GM15510 (cell line): ENCODE measurements at regions not wholly inside any gene's neighbourhood (a gene's known extent, or its start where the extent isn't known, plus 50 kb on each side); places are given as distances from the start of the nearest gene placed in this dataset.

Source experiments
- POLR2A ChIP-seq: IDR thresholded peaks from 3 replicates; pipeline ENCODE4 v1.6.1; 2011; ENCODE audit warnings: borderline replicate concordance; ENCODE audit not compliant: insufficient read length; ENCODE audit errors: extremely low read depth

- TF ChIP-seq POLR2A: no peak
These were observed 562.9 kb upstream of the KCNMB2 start for GRCh38 chr3:177973241-177973840.

- TF ChIP-seq POLR2A: no peak
These were observed 560.0 kb upstream of the KCNMB2 start for GRCh38 chr3:177976241-177976640.

- no peak for TF ChIP-seq POLR2A
These were observed 559.4 kb upstream of the KCNMB2 start for GRCh38 chr3:177976866-177977265.

GRCh38 chr3:177977381-177978158, 558.7 kb upstream of the KCNMB2 start:
- TF ChIP-seq POLR2A: no peak

GRCh38 chr3:177978946-177979345, 557.3 kb upstream of the KCNMB2 start:
- TF ChIP-seq POLR2A: no peak

GRCh38 chr3:177979703-177980102, 556.5 kb upstream of the KCNMB2 start:
- TF ChIP-seq POLR2A: no peak

- no peak for TF ChIP-seq POLR2A
These were observed 554.7 kb upstream of the KCNMB2 start for GRCh38 chr3:177981576-177981975.

- TF ChIP-seq POLR2A: no peak
These were observed 554.2 kb upstream of the KCNMB2 start for GRCh38 chr3:177982034-177982433.

- no peak for TF ChIP-seq POLR2A
These were observed 552.9 kb upstream of the KCNMB2 start for GRCh38 chr3:177983320-177983719.

GRCh38 chr3:177992993-177993970, 543.0 kb upstream of the KCNMB2 start:
- no peak for TF ChIP-seq POLR2A

- no peak for TF ChIP-seq POLR2A
These were observed 541.3 kb upstream of the KCNMB2 start for GRCh38 chr3:177994976-177995375.

- no peak for TF ChIP-seq POLR2A
These were observed 540.7 kb upstream of the KCNMB2 start for GRCh38 chr3:177995381-177996085.

- no peak for TF ChIP-seq POLR2A
These were observed 534.5 kb upstream of the KCNMB2 start for GRCh38 chr3:178001670-178002101.

GRCh38 chr3:178002113-178002512, 534.1 kb upstream of the KCNMB2 start:
- no peak for TF ChIP-seq POLR2A

GRCh38 chr3:178003756-178004155, 532.5 kb upstream of the KCNMB2 start:
- TF ChIP-seq POLR2A: no peak

- no peak for TF ChIP-seq POLR2A
These were observed 530.3 kb upstream of the KCNMB2 start for GRCh38 chr3:178005961-178006360.
